GM12878 (cell line): ENCODE measurements at regions not wholly inside any gene's neighbourhood (a gene's known extent, or its start where the extent isn't known, plus 50 kb on each side); places are given as distances from the start of the nearest gene placed in this dataset.

ENCODE experiments used
- ATAC-seq: fragments of 200-7000 bp; cut with Tn5 transposase; 3 replicates; pipeline ENCODE4 v1.9.1; 2020; ENCODE audit warnings: mild to moderate bottlenecking, moderate library complexity
- BruUV-seq: library from RNA; stranded (reverse); fragments of 400-500 nt; replicated peaks from 2 replicates; lab custom pipeline; 2021; lab: Mats Ljungman, UMichigan
- CTCF ChIA-PET: fragments of 300-600 bp; sonication (Branson Sonifier 250); formaldehyde crosslinking; extraction: SDS; loops from one replicate; lab custom pipeline; 2021; ENCODE audit warnings: inconsistent platforms; lab: Yijun Ruan, JAX
- POLR2A ChIA-PET: fragments of 350-600 bp; formaldehyde crosslinking; extraction: SDS; loops from one replicate; lab custom pipeline; 2021; ENCODE audit warnings: inconsistent platforms; lab: Charles Lee
- RAD21 ChIA-PET: fragments of 300-600 bp; sonication (Branson Sonifier 250); formaldehyde crosslinking; loops from one replicate; lab custom pipeline; 2023; ENCODE audit warnings: antibody characterized with exemption; ENCODE audit not compliant: unreplicated experiment; lab: Charles Lee
- SMC1A ChIA-PET: fragments of 300-600 bp; sonication (Branson Sonifier 250); formaldehyde crosslinking; loops from one replicate; lab custom pipeline; 2023; ENCODE audit not compliant: unreplicated experiment, uncharacterized antibody; lab: Charles Lee
- DNase-seq: peaks from one replicate; pipeline ENCODE4 v3.0.0-alpha.2; 2011; ENCODE audit warnings: low read depth, low spot score
- FAIRE-seq: peaks from 3 replicates; lab custom pipeline; 2011; peaks lifted over from hg19 to GRCh38; lab: Jason Lieb, UNC
- H2AFZ ChIP-seq: 2 replicates; pipeline ENCODE4 v1.6.0; 2011; ENCODE audit warnings: low read depth, low read length, control low read depth; ENCODE audit not compliant: control insufficient read depth
- H3K27ac ChIP-seq: 2 replicates; pipeline ENCODE4 v1.5.1; 2011; ENCODE audit warnings: control low read depth; ENCODE audit not compliant: control insufficient read depth, insufficient read depth
- H3K27me3 ChIP-seq, 2 experiments: replicated peaks in 1 of 2; 2 replicates each; pipeline versions ENCODE4 v1.6.0 to v1.6.1; 2011; ENCODE audit warnings: low read length in 1 of 2; ENCODE audit not compliant: control insufficient read depth in 2 of 2, insufficient read depth in 2 of 2
- H3K36me3 ChIP-seq, 2 experiments: 2 replicates each; pipeline ENCODE4 v1.5.1; 2011; ENCODE audit warnings: low read length in 1 of 2; ENCODE audit not compliant: control insufficient read depth in 2 of 2, insufficient read depth in 2 of 2
- H3K4me1 ChIP-seq: 2 replicates; pipeline ENCODE4 v1.6.1; 2011; ENCODE audit warnings: mild to moderate bottlenecking, low read length, moderate library complexity, mixed read lengths; ENCODE audit not compliant: control insufficient read depth, insufficient read depth
- H3K4me2 ChIP-seq: 2 replicates; pipeline ENCODE4 v1.6.0; 2011; ENCODE audit warnings: control low read depth; ENCODE audit not compliant: control insufficient read depth, insufficient read depth
- H3K4me3 ChIP-seq: fragments of 200-600 bp; sonication (generic); 2 replicates; pipeline ENCODE4 v1.5.1; 2016
- H3K79me2 ChIP-seq: 2 replicates; pipeline ENCODE4 v1.6.0; 2011; ENCODE audit warnings: low read length; ENCODE audit not compliant: control insufficient read depth, insufficient read depth
- H3K9ac ChIP-seq: 2 replicates; pipeline ENCODE4 v1.8.0; 2011; ENCODE audit warnings: low read length, control low read depth, mixed read lengths; ENCODE audit not compliant: control insufficient read depth, insufficient read depth
- H3K9me3 ChIP-seq: replicated peaks from 3 replicates; pipeline ENCODE4 v1.5.1; 2011; ENCODE audit warnings: mild to moderate bottlenecking, low read length; ENCODE audit not compliant: control insufficient read depth, insufficient read depth
- H4K20me1 ChIP-seq: 2 replicates; pipeline ENCODE4 v1.6.0; 2011; ENCODE audit not compliant: control insufficient read depth, insufficient read depth
- CHD4 ChIP-seq: fragments of 200-600 bp; sonication (generic); IDR thresholded peaks from 2 replicates; pipeline ENCODE4 v1.6.1; 2016; ENCODE audit warnings: mild to moderate bottlenecking
- E4F1 ChIP-seq: fragments of 450-650 bp; IDR thresholded peaks from 2 replicates; pipeline ENCODE4 v1.6.1; 2018; ENCODE audit warnings: borderline replicate concordance, mild to moderate bottlenecking; ENCODE audit not compliant: partially characterized antibody
- HDAC2 ChIP-seq: fragments of 200-600 bp; sonication (generic); IDR thresholded peaks from 2 replicates; pipeline ENCODE4 v1.6.1; 2017
- NR2F1 ChIP-seq: fragments of 450-650 bp; conservative IDR thresholded peaks from 2 replicates; pipeline ENCODE4 v1.6.1; 2017; ENCODE audit warnings: mild to moderate bottlenecking
- POLR2A ChIP-seq: IDR thresholded peaks from 2 replicates; pipeline ENCODE4 v1.6.1; 2011; ENCODE audit warnings: low read depth, mild to moderate bottlenecking, low read length
- SIN3A ChIP-seq: IDR thresholded peaks from 2 replicates; pipeline ENCODE4 v1.6.1; 2012; ENCODE audit warnings: low read depth, low read length, improper control_type of control experiment
- ZNF274 ChIP-seq: IDR thresholded peaks from one replicate; pipeline ENCODE4 v1.8.0; 2011; ENCODE audit not compliant: insufficient read length, insufficient read depth
- WGBS: methylation state at CpG from one replicate; pipeline ENCODE4 v1.1.6; 2016; ENCODE audit warnings: low lambda C conversion rate; ENCODE audit not compliant: insufficient replicate concordance, insufficient coverage; ENCODE audit errors: missing lambda C conversion rate; 5-methylcytosine and 5-hydroxymethylcytosine counted together
- in situ Hi-C: fragments of 300-500 bp; cut with MboI; formaldehyde crosslinking; loops from 9 replicates; pipeline ENCODE4 v1.14.3; 2018; ENCODE audit warnings: mixed read lengths
- intact Hi-C: fragments of 100-400 bp; cut with micrococcal nuclease; formaldehyde crosslinking; loops from one replicate; pipeline ENCODE4 v1.14.2; 2022; ENCODE audit not compliant: unreplicated experiment
- TF ChIP-seq, protein P1 (sequence below): IDR thresholded peaks from 2 replicates; pipeline ENCODE4 v1.6.1; 2012; ENCODE audit warnings: improper control_type of control experiment, low read depth, low read length; ENCODE audit not compliant: insufficient replicate concordance
- TF ChIP-seq, protein P2 (sequence below): fragments of 450-650 bp; IDR thresholded peaks from 2 replicates; pipeline ENCODE4 v1.6.1; 2017; ENCODE audit warnings: mild to moderate bottlenecking, moderate library complexity

GRCh38 chr20:19916531-19917485 lies 100.4 kb upstream of the NAA20 start:
- no TSS peak for BruUV-seq
- no peaks in the 10 kb centered on the region; the same call in 2 of the 3 replicates for H3K9me3 ChIP-seq
- CTCF ChIA-PET: interaction anchor here (0.6 to 6.0 kb wide), 5 partner anchors 13 to 214 kb away, joined by 3 to 27 read pairs (median 11); no protein-coding TSS in a partner anchor
- H2AFZ ChIP-seq: no peak overlapping the region
- no peaks in the 10 kb centered on the region for H4K20me1 ChIP-seq
- RAD21 ChIA-PET: interaction anchor here (0.6 to 5.0 kb wide), 8 partner anchors 16 to 101 kb away, joined by 3 to 51 read pairs (median 6); no protein-coding TSS in a partner anchor
- H3K79me2 ChIP-seq: no peaks in the 10 kb centered on the region
- POLR2A ChIA-PET: interaction anchor here (0.7 to 2.2 kb wide), 5 partner anchors 18 to 1414 kb away, joined by 3 to 11 read pairs (median 5); no protein-coding TSS in a partner anchor
- H3K36me3 ChIP-seq: no peaks in the 10 kb centered on the region
- no peaks in the 10 kb centered on the region for H3K27me3 ChIP-seq
- H3K4me3 ChIP-seq: no peak overlapping the region
- H3K27ac ChIP-seq: no peak overlapping the region
- no peak overlapping the region for H3K4me2 ChIP-seq
- no peak overlapping the region for H3K9ac ChIP-seq
- ATAC-seq (no peak), FAIRE-seq (no peak), DNase-seq (no peak)
- in situ Hi-C loops: no loop called here
- SMC1A ChIA-PET: interaction anchor here (0.9 to 9.3 kb wide), 20 partner anchors 9 to 135 kb away, joined by 3 to 139 read pairs (median 4); partner anchors contain the start of genes CFAP61 and CRNKL1
- 73% methylated on average over 12 of the region's 12 CpGs for WGBS
- peaks cover 63% of the 10 kb centered on the region for H3K4me1 ChIP-seq
- intact Hi-C loops: no loop called here
- TF ChIP-seq, protein P1, sequence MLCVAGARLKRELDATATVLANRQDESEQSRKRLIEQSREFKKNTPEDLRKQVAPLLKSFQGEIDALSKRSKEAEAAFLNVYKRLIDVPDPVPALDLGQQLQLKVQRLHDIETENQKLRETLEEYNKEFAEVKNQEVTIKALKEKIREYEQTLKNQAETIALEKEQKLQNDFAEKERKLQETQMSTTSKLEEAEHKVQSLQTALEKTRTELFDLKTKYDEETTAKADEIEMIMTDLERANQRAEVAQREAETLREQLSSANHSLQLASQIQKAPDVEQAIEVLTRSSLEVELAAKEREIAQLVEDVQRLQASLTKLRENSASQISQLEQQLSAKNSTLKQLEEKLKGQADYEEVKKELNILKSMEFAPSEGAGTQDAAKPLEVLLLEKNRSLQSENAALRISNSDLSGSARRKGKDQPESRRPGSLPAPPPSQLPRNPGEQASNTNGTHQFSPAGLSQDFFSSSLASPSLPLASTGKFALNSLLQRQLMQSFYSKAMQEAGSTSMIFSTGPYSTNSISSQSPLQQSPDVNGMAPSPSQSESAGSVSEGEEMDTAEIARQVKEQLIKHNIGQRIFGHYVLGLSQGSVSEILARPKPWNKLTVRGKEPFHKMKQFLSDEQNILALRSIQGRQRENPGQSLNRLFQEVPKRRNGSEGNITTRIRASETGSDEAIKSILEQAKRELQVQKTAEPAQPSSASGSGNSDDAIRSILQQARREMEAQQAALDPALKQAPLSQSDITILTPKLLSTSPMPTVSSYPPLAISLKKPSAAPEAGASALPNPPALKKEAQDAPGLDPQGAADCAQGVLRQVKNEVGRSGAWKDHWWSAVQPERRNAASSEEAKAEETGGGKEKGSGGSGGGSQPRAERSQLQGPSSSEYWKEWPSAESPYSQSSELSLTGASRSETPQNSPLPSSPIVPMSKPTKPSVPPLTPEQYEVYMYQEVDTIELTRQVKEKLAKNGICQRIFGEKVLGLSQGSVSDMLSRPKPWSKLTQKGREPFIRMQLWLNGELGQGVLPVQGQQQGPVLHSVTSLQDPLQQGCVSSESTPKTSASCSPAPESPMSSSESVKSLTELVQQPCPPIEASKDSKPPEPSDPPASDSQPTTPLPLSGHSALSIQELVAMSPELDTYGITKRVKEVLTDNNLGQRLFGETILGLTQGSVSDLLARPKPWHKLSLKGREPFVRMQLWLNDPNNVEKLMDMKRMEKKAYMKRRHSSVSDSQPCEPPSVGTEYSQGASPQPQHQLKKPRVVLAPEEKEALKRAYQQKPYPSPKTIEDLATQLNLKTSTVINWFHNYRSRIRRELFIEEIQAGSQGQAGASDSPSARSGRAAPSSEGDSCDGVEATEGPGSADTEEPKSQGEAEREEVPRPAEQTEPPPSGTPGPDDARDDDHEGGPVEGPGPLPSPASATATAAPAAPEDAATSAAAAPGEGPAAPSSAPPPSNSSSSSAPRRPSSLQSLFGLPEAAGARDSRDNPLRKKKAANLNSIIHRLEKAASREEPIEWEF: no peak
- TF ChIP-seq CHD4: no peak
- TF ChIP-seq NR2F1: no peak
- TF ChIP-seq HDAC2: no peak
- TF ChIP-seq ZNF274: no peak
- TF ChIP-seq, protein P2, sequence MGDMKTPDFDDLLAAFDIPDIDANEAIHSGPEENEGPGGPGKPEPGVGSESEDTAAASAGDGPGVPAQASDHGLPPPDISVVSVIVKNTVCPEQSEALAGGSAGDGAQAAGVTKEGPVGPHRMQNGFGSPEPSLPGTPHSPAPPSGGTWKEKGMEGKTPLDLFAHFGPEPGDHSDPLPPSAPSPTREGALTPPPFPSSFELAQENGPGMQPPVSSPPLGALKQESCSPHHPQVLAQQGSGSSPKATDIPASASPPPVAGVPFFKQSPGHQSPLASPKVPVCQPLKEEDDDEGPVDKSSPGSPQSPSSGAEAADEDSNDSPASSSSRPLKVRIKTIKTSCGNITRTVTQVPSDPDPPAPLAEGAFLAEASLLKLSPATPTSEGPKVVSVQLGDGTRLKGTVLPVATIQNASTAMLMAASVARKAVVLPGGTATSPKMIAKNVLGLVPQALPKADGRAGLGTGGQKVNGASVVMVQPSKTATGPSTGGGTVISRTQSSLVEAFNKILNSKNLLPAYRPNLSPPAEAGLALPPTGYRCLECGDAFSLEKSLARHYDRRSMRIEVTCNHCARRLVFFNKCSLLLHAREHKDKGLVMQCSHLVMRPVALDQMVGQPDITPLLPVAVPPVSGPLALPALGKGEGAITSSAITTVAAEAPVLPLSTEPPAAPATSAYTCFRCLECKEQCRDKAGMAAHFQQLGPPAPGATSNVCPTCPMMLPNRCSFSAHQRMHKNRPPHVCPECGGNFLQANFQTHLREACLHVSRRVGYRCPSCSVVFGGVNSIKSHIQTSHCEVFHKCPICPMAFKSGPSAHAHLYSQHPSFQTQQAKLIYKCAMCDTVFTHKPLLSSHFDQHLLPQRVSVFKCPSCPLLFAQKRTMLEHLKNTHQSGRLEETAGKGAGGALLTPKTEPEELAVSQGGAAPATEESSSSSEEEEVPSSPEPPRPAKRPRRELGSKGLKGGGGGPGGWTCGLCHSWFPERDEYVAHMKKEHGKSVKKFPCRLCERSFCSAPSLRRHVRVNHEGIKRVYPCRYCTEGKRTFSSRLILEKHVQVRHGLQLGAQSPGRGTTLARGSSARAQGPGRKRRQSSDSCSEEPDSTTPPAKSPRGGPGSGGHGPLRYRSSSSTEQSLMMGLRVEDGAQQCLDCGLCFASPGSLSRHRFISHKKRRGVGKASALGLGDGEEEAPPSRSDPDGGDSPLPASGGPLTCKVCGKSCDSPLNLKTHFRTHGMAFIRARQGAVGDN: no peak
- TF ChIP-seq SIN3A: no peak
- TF ChIP-seq E4F1: no peak
- no peak for TF ChIP-seq POLR2A
